ENCODE measurements at regions not wholly inside any gene's neighbourhood (a gene's known extent, or its start where the extent isn't known, plus 50 kb on each side); places are given as distances from the start of the nearest gene placed in this dataset.

DNA sequence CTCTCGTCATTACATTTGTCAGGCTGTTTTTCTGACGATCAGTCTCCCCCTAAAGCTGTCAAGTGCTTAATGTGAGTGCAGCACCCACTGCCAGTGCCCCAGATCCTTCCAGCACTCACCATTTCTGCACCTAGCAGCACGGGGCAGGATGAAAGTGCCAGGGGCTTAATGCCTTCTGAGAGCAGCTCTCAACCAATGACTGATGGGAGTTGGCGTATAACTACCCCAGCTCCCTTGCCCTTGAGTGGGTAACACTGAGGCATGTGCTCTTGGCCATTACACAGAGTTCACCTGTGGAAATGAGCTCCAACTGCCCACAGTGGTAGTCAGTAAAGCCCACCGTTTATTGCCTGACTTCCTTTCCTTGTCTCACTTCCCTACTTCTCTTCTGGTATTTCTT, 226.2 kb upstream of the BCOR start:
- Histone ChIP-seq H3K4me3 (no peak overlapping the region), H3K27me3 (no peaks in the 10 kb centered on the region), H3K36me3 (no peaks in the 10 kb centered on the region), H3K9me3 (peaks cover 0 to 29% (median 0%) of the 10 kb centered on the region in 4 donors), H3K4me1 (no peaks in the 10 kb centered on the region), H3K27ac (replicated peaks in 1 of 4) (no peak overlapping the region)
- no peak for DNase-seq (ENCODE audit: extremely low spot score)
- WGBS = 84% methylated on average over 5 of the region's 5 CpGs
- intact Hi-C loops (cut with DNase I) = no loop called here
- TF ChIP-seq CTCF (IDR thresholded peaks at IDR 0.05) (no peak), POLR2A (IDR thresholded peaks at IDR 0.05; ENCODE audit: low read depth) (no peak), EP300 (IDR thresholded peaks at IDR 0.05) (no peak), POLR2AphosphoS5 (IDR thresholded peaks at IDR 0.05) (no peak)

GRCh38 chrX:40320819-40321218, 223.1 kb upstream of the BCOR start:
- intact Hi-C loops (cut with DNase I) = no loop called here
- Histone ChIP-seq H3K4me1 (no peaks in the 10 kb centered on the region), H3K27me3 (no peaks in the 10 kb centered on the region), H3K27ac (replicated peaks in 1 of 4) (no peak overlapping the region), H3K36me3 (no peaks in the 10 kb centered on the region), H3K4me3 (no peak overlapping the region), H3K9me3 (peaks cover 0 to 47% (median 0%) of the 10 kb centered on the region in 4 donors)
- no peak for DNase-seq (ENCODE audit: extremely low spot score)
- TF ChIP-seq POLR2A (IDR thresholded peaks at IDR 0.05; ENCODE audit: low read depth) (no peak), POLR2AphosphoS5 (IDR thresholded peaks at IDR 0.05) (no peak), CTCF (IDR thresholded peaks at IDR 0.05) (no peak), EP300 (IDR thresholded peaks at IDR 0.05) (no peak)

- TF ChIP-seq EP300 (IDR thresholded peaks at IDR 0.05) = no peak
- TF ChIP-seq CTCF (IDR thresholded peaks at IDR 0.05) = no peak
- TF ChIP-seq POLR2AphosphoS5 (IDR thresholded peaks at IDR 0.05) = no peak
- intact Hi-C loops (cut with DNase I) = no loop called here
- Histone ChIP-seq H3K36me3 (no peaks in the 10 kb centered on the region), H3K27ac (replicated peaks in 1 of 4) (no peak overlapping the region), H3K4me1 (no peaks in the 10 kb centered on the region), H3K9me3 (peaks cover 0 to 57% (median 0%) of the 10 kb centered on the region in 4 donors), H3K4me3 (no peak overlapping the region), H3K27me3 (no peaks in the 10 kb centered on the region)
- WGBS = 89% methylated on average over 4 of the region's 4 CpGs
- no peak for DNase-seq (ENCODE audit: extremely low spot score)
Measured at GRCh38 chrX:40318801-40319200, 221.0 kb upstream of the BCOR start.

DNA sequence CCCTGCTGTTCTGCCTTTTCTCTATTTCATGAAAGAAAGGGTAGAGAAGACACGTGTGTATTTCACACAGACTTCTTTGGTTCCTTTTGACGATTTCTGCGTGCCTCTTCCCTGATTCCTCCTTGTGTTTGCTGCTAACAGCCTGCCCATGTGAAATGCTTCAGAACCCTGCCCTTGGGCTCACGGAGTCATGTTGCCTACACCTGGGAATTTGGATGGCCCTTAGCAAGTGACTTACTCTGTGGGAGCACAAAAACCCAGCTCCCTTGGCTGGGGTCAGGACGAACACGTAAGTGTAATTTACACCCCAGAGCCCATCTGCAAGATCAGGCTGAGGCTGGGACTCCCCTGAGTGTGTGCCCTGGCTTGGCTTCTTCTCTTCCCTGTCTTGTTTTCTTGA, 220.3 kb upstream of the BCOR start:
- TF ChIP-seq POLR2A (IDR thresholded peaks at IDR 0.05; ENCODE audit: low read depth) (no peak), EP300 (IDR thresholded peaks at IDR 0.05) (no peak), POLR2AphosphoS5 (IDR thresholded peaks at IDR 0.05) (no peak), CTCF (IDR thresholded peaks at IDR 0.05) (no peak)
- H3K27me3 ChIP-seq = no peaks in the 10 kb centered on the region
- no peaks in the 10 kb centered on the region for H3K4me1 ChIP-seq
- no peak overlapping the region for H3K27ac ChIP-seq (replicated peaks in 1 of 4)
- no peak overlapping the region for H3K4me3 ChIP-seq
- peaks cover 0 to 57% (median 0%) of the 10 kb centered on the region in 4 donors for H3K9me3 ChIP-seq
- WGBS = 67% methylated on average over 6 of the region's 6 CpGs
- no peaks in the 10 kb centered on the region for H3K36me3 ChIP-seq
- no peak for DNase-seq (ENCODE audit: extremely low spot score)
- intact Hi-C loops (cut with DNase I) = no loop called here

GRCh38 chrX:40316502-40316901, 218.7 kb upstream of the BCOR start:
- H3K36me3 ChIP-seq = no peaks in the 10 kb centered on the region
- H3K4me1 ChIP-seq = no peaks in the 10 kb centered on the region
- intact Hi-C loops (cut with DNase I) = no loop called here
- no peak overlapping the region for H3K27ac ChIP-seq (replicated peaks in 1 of 4)
- 94% methylated on average over 5 of the region's 5 CpGs for WGBS
- DNase-seq (ENCODE audit: extremely low spot score) = no peak
- no peak for TF ChIP-seq POLR2AphosphoS5 (IDR thresholded peaks at IDR 0.05)
- no peak for TF ChIP-seq POLR2A (IDR thresholded peaks at IDR 0.05; ENCODE audit: low read depth)
- no peak for TF ChIP-seq EP300 (IDR thresholded peaks at IDR 0.05)
- no peak for TF ChIP-seq CTCF (IDR thresholded peaks at IDR 0.05)
- H3K9me3 ChIP-seq = peaks cover 0 to 50% (median 0%) of the 10 kb centered on the region in 4 donors
- H3K27me3 ChIP-seq = no peaks in the 10 kb centered on the region
- H3K4me3 ChIP-seq = no peak overlapping the region

All from esophagus muscularis mucosa (tissue), 4 donors.